ENCODE measurements at regions not wholly inside any gene's neighbourhood (a gene's known extent, or its start where the extent isn't known, plus 50 kb on each side); places are given as distances from the start of the nearest gene placed in this dataset.
A peak's percentile ranks its signal among the peaks of the same experiment; 100 is the strongest.

DNA sequence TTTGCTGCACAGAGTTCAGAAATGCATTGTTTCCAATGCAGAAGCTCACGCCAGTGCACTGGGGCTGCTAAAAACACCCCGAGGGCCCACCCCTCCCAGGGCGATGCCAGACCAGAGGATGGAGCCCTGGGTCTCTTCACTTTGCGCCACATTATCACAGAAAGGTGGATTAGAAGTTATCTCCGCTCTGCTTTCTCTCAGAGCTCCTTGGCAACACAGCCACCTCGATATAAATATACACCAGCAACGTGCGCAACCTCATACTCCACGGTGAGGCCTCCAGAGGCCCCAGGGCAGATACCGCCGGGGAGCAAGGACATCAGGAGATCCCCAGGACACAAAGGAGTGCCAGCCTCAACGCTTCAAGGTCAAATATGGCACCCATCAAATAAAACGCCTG is 121.0 kb upstream of the TBX20 start:
- FAIRE-seq: no peak
- no peak for DNase-seq (ENCODE audit: insufficient read length, low spot score)
- TF ChIP-seq TAF1 (IDR thresholded peaks at IDR 0.05; ENCODE audit: low read depth, low read length): no peak
- TF ChIP-seq POLR2AphosphoS5 (IDR thresholded peaks at IDR 0.05; ENCODE audit: low read depth, low read length): no peak
- no peak for TF ChIP-seq SPI1 (IDR thresholded peaks at IDR 0.05; ENCODE audit: low read depth, low read length)
- no peak for TF ChIP-seq POU2F2 (IDR thresholded peaks at IDR 0.05; ENCODE audit: low read depth, low read length)
- TF ChIP-seq POLR2A (IDR thresholded peaks at IDR 0.05; ENCODE audit: low read depth, low read length): no peak
- TF ChIP-seq PAX5 (IDR thresholded peaks at IDR 0.05; ENCODE audit: insufficient read depth, low read length, severe bottlenecking): no peak

DNA sequence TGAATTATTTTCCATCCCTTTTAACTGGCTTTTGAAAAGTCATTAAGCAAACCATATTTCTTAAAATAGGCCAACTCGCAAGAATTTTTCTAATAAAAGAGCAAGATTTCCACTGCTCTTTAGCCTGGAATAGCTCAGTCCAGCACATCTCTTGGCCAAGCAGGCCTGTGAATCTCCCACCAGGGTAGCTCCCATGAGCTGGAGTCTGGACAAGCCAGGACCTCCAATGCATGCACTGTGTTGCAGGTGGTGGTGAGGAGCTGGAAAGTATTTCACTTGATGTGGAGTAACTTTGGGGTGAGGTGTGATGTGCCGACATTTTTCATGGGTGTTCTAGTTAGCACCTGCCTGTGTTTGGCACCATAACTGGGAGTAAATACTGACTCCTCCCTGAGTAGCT is 117.3 kb upstream of the TBX20 start:
- FAIRE-seq (no peak), DNase-seq (ENCODE audit: insufficient read length, low spot score) (no peak)
- TF ChIP-seq TAF1 (IDR thresholded peaks at IDR 0.05; ENCODE audit: low read depth, low read length): no peak

DNA sequence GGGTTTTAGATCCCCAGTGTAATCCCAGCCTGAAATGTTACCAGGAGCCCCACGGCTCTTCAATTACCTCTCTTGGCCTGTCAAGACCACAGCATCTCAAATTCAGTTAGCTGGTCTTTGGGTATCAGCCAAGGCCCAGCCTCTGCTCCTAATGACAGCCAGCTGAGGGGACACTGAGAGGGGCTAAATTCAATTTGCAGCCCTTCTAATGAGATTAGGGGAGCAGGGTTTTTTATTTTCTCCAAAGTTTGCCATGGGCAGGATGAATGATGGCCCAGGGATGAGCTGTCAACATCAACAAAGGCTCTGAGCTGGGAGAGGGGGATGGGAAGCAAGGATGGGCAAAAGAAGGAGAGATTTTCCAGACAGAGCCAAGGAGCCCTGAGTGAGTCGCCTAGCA is 116.8 kb upstream of the TBX20 start:
- FAIRE-seq: no peak
- TF ChIP-seq POLR2AphosphoS5 (IDR thresholded peaks at IDR 0.05; ENCODE audit: low read depth, low read length) (no peak), POU2F2 (IDR thresholded peaks at IDR 0.05; ENCODE audit: low read depth, low read length) (no peak), PAX5 (IDR thresholded peaks at IDR 0.05; ENCODE audit: insufficient read depth, low read length, severe bottlenecking) (no peak), TAF1 (IDR thresholded peaks at IDR 0.05; ENCODE audit: low read depth, low read length) (no peak), SPI1 (IDR thresholded peaks at IDR 0.05; ENCODE audit: low read depth, low read length) (no peak), POLR2A (IDR thresholded peaks at IDR 0.05; ENCODE audit: low read depth, low read length) (no peak)
- no peak for DNase-seq (ENCODE audit: insufficient read length, low spot score)

DNA sequence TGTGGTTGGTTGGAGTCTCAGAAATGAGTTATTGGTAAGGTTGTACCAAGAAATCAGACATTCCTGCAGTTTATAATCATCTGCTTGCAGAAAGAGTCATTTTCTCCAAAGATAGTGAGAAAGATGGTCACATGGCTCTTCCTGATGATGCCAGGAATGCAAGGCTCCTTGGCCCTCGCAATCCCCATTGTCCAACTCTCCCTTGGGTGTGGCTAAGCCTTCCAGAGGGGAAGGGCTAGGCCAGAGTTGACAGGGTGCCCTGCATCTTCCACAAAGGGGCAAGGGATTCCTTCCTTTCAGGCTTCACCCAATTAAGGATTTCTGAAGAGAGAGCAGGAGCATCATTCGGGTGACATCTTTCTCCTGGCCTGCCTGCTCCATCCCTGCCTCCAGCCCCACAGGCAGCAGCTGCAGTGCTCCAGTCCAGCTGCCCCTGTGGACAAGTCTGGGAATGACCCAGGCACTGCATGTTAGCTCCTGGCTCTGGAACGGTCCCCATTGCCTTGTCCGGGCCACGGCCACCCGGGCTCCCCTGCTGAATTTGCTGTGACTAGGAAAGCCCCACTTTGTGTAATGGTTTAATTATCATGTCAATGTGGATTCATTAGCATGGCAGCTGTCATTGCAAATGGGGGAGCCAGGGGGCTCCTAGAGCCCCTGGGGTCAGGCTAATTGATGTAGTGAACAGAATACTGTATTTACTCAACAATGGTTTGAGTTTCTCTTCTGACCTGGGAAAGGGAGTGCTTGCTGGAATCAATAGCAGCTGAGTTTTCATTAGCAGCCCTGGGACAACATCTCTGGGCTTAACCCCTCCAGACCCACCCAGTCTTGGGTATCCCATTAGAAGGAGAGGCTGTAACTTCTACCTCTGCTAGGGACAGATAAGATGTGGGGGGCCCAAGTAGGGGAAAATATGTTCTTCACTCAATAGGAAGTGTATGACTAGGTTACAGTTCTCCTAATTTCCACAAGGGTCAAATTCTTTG is 112.6 kb upstream of the TBX20 start:
- no peak for DNase-seq (ENCODE audit: insufficient read length, low spot score)
- TF ChIP-seq TAF1 (IDR thresholded peaks at IDR 0.05; ENCODE audit: low read depth, low read length): no peak
- TF ChIP-seq POU2F2 (IDR thresholded peaks at IDR 0.05; ENCODE audit: low read depth, low read length): no peak
- TF ChIP-seq SPI1 (IDR thresholded peaks at IDR 0.05; ENCODE audit: low read depth, low read length): no peak
- no peak for FAIRE-seq

- TF ChIP-seq POLR2AphosphoS5 (IDR thresholded peaks at IDR 0.05; ENCODE audit: low read depth, low read length): no peak
- TF ChIP-seq PAX5 (IDR thresholded peaks at IDR 0.05; ENCODE audit: insufficient read depth, low read length, severe bottlenecking): no peak
- TF ChIP-seq SPI1 (IDR thresholded peaks at IDR 0.05; ENCODE audit: low read depth, low read length): peak; percentile 59
- no peak for FAIRE-seq
- DNase-seq (ENCODE audit: insufficient read length, low spot score): no peak
Observed at GRCh38 chr7:35365523-35365922, 111.6 kb upstream of the TBX20 start.

- no peak for DNase-seq (ENCODE audit: insufficient read length, low spot score)
- no peak for FAIRE-seq
- TF ChIP-seq POU2F2 (IDR thresholded peaks at IDR 0.05; ENCODE audit: low read depth, low read length) (no peak), SPI1 (IDR thresholded peaks at IDR 0.05; ENCODE audit: low read depth, low read length) (no peak), TAF1 (IDR thresholded peaks at IDR 0.05; ENCODE audit: low read depth, low read length) (no peak), POLR2AphosphoS5 (IDR thresholded peaks at IDR 0.05; ENCODE audit: low read depth, low read length) (no peak), POLR2A (IDR thresholded peaks at IDR 0.05; ENCODE audit: low read depth, low read length) (no peak), PAX5 (IDR thresholded peaks at IDR 0.05; ENCODE audit: insufficient read depth, low read length, severe bottlenecking) (no peak)
Observed at GRCh38 chr7:35362341-35362740, 108.4 kb upstream of the TBX20 start.

DNA sequence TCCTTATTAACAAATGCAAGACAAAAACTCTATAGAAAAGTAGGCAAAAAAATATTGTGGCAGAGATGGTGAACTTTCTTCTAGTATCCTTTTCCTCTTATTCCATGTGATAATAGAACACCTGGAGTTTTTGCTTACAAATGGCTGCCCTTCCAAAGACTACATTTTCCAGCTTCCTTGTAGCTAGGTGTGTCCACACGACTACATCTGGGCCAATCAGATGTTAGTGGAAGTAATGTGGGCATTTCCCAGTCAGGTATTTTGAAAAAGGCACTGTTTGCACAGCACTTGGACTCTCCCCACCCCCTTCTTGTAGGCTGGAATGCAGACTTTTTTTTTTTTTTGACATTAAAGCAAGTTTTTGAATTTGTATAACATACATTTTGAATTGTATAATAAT is 105.5 kb upstream of the TBX20 start:
- FAIRE-seq (no peak), DNase-seq (ENCODE audit: insufficient read length, low spot score) (no peak)
- TF ChIP-seq TAF1 (IDR thresholded peaks at IDR 0.05; ENCODE audit: low read depth, low read length) (no peak), POLR2AphosphoS5 (IDR thresholded peaks at IDR 0.05; ENCODE audit: low read depth, low read length) (no peak), PAX5 (IDR thresholded peaks at IDR 0.05; ENCODE audit: insufficient read depth, low read length, severe bottlenecking) (no peak), POU2F2 (IDR thresholded peaks at IDR 0.05; ENCODE audit: low read depth, low read length) (no peak), SPI1 (IDR thresholded peaks at IDR 0.05; ENCODE audit: low read depth, low read length) (no peak), POLR2A (IDR thresholded peaks at IDR 0.05; ENCODE audit: low read depth, low read length) (no peak)

GRCh38 chr7:35356495-35356894 is 102.6 kb upstream of the TBX20 start:
- no peak for TF ChIP-seq POU2F2 (IDR thresholded peaks at IDR 0.05; ENCODE audit: low read depth, low read length)
- no peak for TF ChIP-seq SPI1 (IDR thresholded peaks at IDR 0.05; ENCODE audit: low read depth, low read length)
- no peak for TF ChIP-seq TAF1 (IDR thresholded peaks at IDR 0.05; ENCODE audit: low read depth, low read length)
- TF ChIP-seq POLR2AphosphoS5 (IDR thresholded peaks at IDR 0.05; ENCODE audit: low read depth, low read length): no peak
- TF ChIP-seq POLR2A (IDR thresholded peaks at IDR 0.05; ENCODE audit: low read depth, low read length): no peak
- TF ChIP-seq PAX5 (IDR thresholded peaks at IDR 0.05; ENCODE audit: insufficient read depth, low read length, severe bottlenecking): no peak
- DNase-seq (ENCODE audit: insufficient read length, low spot score): no peak
- FAIRE-seq: no peak

DNA sequence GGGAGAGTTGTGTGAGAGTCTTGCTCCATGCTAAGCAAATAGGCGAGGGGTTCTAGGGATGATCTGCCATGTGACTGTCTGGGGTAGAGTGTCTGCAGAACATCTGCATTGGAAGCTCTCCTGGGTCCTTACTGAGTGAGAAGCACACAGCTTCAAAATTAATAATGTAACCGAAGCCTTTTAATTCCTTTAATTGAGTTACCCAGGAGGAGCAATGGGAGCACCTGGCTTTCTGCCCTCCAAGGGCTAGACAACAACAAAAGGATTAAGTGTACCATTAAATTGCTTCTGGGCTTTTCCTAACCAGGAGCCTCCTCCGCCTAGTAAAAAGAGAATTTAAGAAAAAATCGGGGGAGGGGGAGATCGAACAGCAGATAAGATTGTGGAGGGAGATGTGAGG is 102.0 kb upstream of the TBX20 start:
- TF ChIP-seq TAF1 (IDR thresholded peaks at IDR 0.05; ENCODE audit: low read depth, low read length) (no peak), SPI1 (IDR thresholded peaks at IDR 0.05; ENCODE audit: low read depth, low read length) (no peak), POU2F2 (IDR thresholded peaks at IDR 0.05; ENCODE audit: low read depth, low read length) (no peak), PAX5 (IDR thresholded peaks at IDR 0.05; ENCODE audit: insufficient read depth, low read length, severe bottlenecking) (no peak), POLR2AphosphoS5 (IDR thresholded peaks at IDR 0.05; ENCODE audit: low read depth, low read length) (no peak), POLR2A (IDR thresholded peaks at IDR 0.05; ENCODE audit: low read depth, low read length) (no peak)
- FAIRE-seq: no peak
- DNase-seq (ENCODE audit: insufficient read length, low spot score): no peak

- TF ChIP-seq POU2F2 (IDR thresholded peaks at IDR 0.05; ENCODE audit: low read depth, low read length): no peak
- no peak for TF ChIP-seq SPI1 (IDR thresholded peaks at IDR 0.05; ENCODE audit: low read depth, low read length)
- no peak for TF ChIP-seq PAX5 (IDR thresholded peaks at IDR 0.05; ENCODE audit: insufficient read depth, low read length, severe bottlenecking)
- no peak for TF ChIP-seq POLR2A (IDR thresholded peaks at IDR 0.05; ENCODE audit: low read depth, low read length)
- no peak for TF ChIP-seq TAF1 (IDR thresholded peaks at IDR 0.05; ENCODE audit: low read depth, low read length)
- no peak for TF ChIP-seq POLR2AphosphoS5 (IDR thresholded peaks at IDR 0.05; ENCODE audit: low read depth, low read length)
- no peak for DNase-seq (ENCODE audit: insufficient read length, low spot score)
- no peak for FAIRE-seq
Observed at GRCh38 chr7:35355199-35355598, 101.3 kb upstream of the TBX20 start.

All from GM12891 (cell line).